KMS-11 (cell line): ENCODE measurements at regions not wholly inside any gene's neighbourhood (a gene's known extent, or its start where the extent isn't known, plus 50 kb on each side); places are given as distances from the start of the nearest gene placed in this dataset.

Experiments
- H2AFZ ChIP-seq: fragments of 200-600 bp; sonication (generic); 2 replicates; pipeline ENCODE4 v1.6.1; 2016; ENCODE audit warnings: antibody characterized with exemption, mixed run types, low read depth
- H3K27ac ChIP-seq: fragments of 200-600 bp; sonication (generic); 2 replicates; pipeline ENCODE4 v1.6.1; 2016; ENCODE audit warnings: mild to moderate bottlenecking, mixed run types
- H3K27me3 ChIP-seq: fragments of 200-600 bp; sonication (generic); 2 replicates; pipeline ENCODE4 v1.6.1; 2017; ENCODE audit warnings: mild to moderate bottlenecking, low read depth, mixed run types, moderate library complexity; ENCODE audit not compliant: insufficient read depth
- H3K36me3 ChIP-seq: fragments of 200-600 bp; sonication (generic); 2 replicates; pipeline ENCODE4 v1.6.1; 2017; ENCODE audit warnings: mild to moderate bottlenecking, mixed run types; ENCODE audit not compliant: insufficient read depth
- H3K4me1 ChIP-seq: fragments of 200-600 bp; sonication (generic); 2 replicates; pipeline ENCODE4 v1.6.1; 2016; ENCODE audit warnings: mild to moderate bottlenecking, low read depth, mixed run types; ENCODE audit not compliant: poor library complexity, severe bottlenecking
- H3K4me2 ChIP-seq: fragments of 200-600 bp; sonication (generic); 2 replicates; pipeline ENCODE4 v1.7.0; 2016; ENCODE audit warnings: mild to moderate bottlenecking, mixed run types
- H3K4me3 ChIP-seq: fragments of 200-600 bp; sonication (generic); IDR thresholded peaks from 2 replicates; pipeline ENCODE4 v1.6.1; 2017; ENCODE audit warnings: low read depth, low read length, mixed read lengths; ENCODE audit not compliant: insufficient read depth
- H3K79me2 ChIP-seq: fragments of 200-600 bp; sonication (generic); 2 replicates; pipeline ENCODE4 v1.6.1; 2016; ENCODE audit warnings: low read depth, mixed run types; ENCODE audit not compliant: insufficient read depth
- H3K9ac ChIP-seq: fragments of 200-600 bp; sonication (generic); 2 replicates; pipeline ENCODE4 v1.6.1; 2016; ENCODE audit warnings: mild to moderate bottlenecking, mixed run types
- H4K20me1 ChIP-seq: fragments of 200-600 bp; sonication (generic); 2 replicates; pipeline ENCODE4 v1.6.1; 2016; ENCODE audit warnings: mild to moderate bottlenecking, mixed run types; ENCODE audit not compliant: insufficient read depth
- CTCF ChIP-seq: fragments of 200-600 bp; sonication (generic); conservative IDR thresholded peaks from 2 replicates; pipeline ENCODE4 v1.6.1; 2017; ENCODE audit warnings: low read depth, mild to moderate bottlenecking, antibody characterized with exemption, low read length, moderate library complexity, mixed read lengths

GRCh38 chrX:110987292-110987691, 108.7 kb upstream of the PAK3 start:
- Histone ChIP-seq H3K4me1 (no peaks in the 10 kb centered on the region), H3K4me3 (no peak overlapping the region), H3K36me3 (no peaks in the 10 kb centered on the region), H4K20me1 (no peaks in the 10 kb centered on the region), H2AFZ (no peak overlapping the region), H3K79me2 (no peaks in the 10 kb centered on the region), H3K9ac (no peak overlapping the region), H3K4me2 (no peak overlapping the region), H3K27me3 (no peaks in the 10 kb centered on the region), H3K27ac (no peak overlapping the region)
- TF ChIP-seq CTCF, result no peak

DNA sequence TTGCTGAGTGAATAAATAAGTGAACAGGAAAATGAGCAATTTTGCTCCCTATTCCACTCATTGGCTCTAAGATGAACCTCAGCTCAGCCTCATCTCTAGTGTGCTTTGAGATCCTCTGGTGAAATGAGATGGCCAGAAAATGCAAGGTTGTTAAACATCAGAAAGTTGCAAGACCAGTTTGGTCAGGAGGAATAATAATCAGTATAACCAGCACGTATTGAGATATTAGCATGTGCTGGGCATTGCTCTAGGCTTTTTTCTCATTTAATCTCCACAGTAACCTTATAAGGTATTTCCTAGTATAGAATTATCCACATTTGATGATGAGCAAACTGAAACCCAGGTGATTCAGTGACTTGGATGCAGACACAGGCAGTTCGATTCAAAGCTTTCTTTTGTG, 110.5 kb upstream of the PAK3 start:
- Histone ChIP-seq H3K79me2 (no peaks in the 10 kb centered on the region), H2AFZ (no peak overlapping the region), H3K4me3 (no peak overlapping the region), H3K27ac (no peak overlapping the region), H3K9ac (no peak overlapping the region), H3K36me3 (no peaks in the 10 kb centered on the region), H3K4me1 (no peaks in the 10 kb centered on the region), H3K27me3 (no peaks in the 10 kb centered on the region), H4K20me1 (no peaks in the 10 kb centered on the region), H3K4me2 (no peak overlapping the region)
- TF ChIP-seq CTCF, result no peak

- H3K27me3 ChIP-seq, result no peaks in the 10 kb centered on the region
- no peaks in the 10 kb centered on the region for H3K36me3 ChIP-seq
- no peaks in the 10 kb centered on the region for H4K20me1 ChIP-seq
- H3K79me2 ChIP-seq, result no peaks in the 10 kb centered on the region
- H3K4me3 ChIP-seq, result no peak overlapping the region
- H3K4me1 ChIP-seq, result no peaks in the 10 kb centered on the region
- H3K9ac ChIP-seq, result no peak overlapping the region
- no peak overlapping the region for H3K4me2 ChIP-seq
- TF ChIP-seq CTCF, result no peak
- H2AFZ ChIP-seq, result no peak overlapping the region
- H3K27ac ChIP-seq, result no peak overlapping the region
Measured at GRCh38 chrX:110983024-110983423, 113.0 kb upstream of the PAK3 start.

GRCh38 chrX:110966839-110967238, 129.2 kb upstream of the PAK3 start:
- Histone ChIP-seq H3K36me3 (no peaks in the 10 kb centered on the region), H4K20me1 (no peaks in the 10 kb centered on the region), H3K4me2 (no peak overlapping the region), H3K4me1 (no peaks in the 10 kb centered on the region), H3K79me2 (no peaks in the 10 kb centered on the region), H3K9ac (no peak overlapping the region), H2AFZ (no peak overlapping the region), H3K27me3 (no peaks in the 10 kb centered on the region), H3K27ac (no peak overlapping the region), H3K4me3 (no peak overlapping the region)
- TF ChIP-seq CTCF, result no peak

GRCh38 chrX:110966091-110966454, 129.9 kb upstream of the PAK3 start:
- Histone ChIP-seq H3K4me2 (no peak overlapping the region), H3K27me3 (no peaks in the 10 kb centered on the region), H3K4me1 (no peaks in the 10 kb centered on the region), H3K79me2 (no peaks in the 10 kb centered on the region), H2AFZ (no peak overlapping the region), H3K36me3 (no peaks in the 10 kb centered on the region), H3K4me3 (no peak overlapping the region), H3K27ac (no peak overlapping the region), H4K20me1 (no peaks in the 10 kb centered on the region), H3K9ac (no peak overlapping the region)
- no peak for TF ChIP-seq CTCF
